H9 (cell line): ENCODE measurements at regions not wholly inside any gene's neighbourhood (a gene's known extent, or its start where the extent isn't known, plus 50 kb on each side); places are given as distances from the start of the nearest gene placed in this dataset.

Experiments used
- DNase-seq: peaks from one replicate; pipeline ENCODE4 v3.0.0-alpha.2; 2017
- H2AFZ ChIP-seq: one replicate; pipeline ENCODE4 v1.6.1; 2013; ENCODE audit warnings: mild to moderate bottlenecking, low read length, control low read depth, moderate library complexity
- H2AK5ac ChIP-seq: 2 replicates; pipeline ENCODE4 v1.6.1; 2013; ENCODE audit warnings: low read length, control low read depth, mixed read lengths; ENCODE audit not compliant: insufficient read length
- H2BK120ac ChIP-seq: one replicate; pipeline ENCODE4 v1.6.1; 2013; ENCODE audit warnings: low read depth, mild to moderate bottlenecking, low read length, control low read depth, inconsistent platforms; ENCODE audit not compliant: poor library complexity, severe bottlenecking
- H2BK12ac ChIP-seq: 2 replicates; pipeline ENCODE4 v1.6.1; 2013; ENCODE audit warnings: low read length, control low read depth, mixed read lengths, low read depth; ENCODE audit not compliant: insufficient read length
- H2BK15ac ChIP-seq: 2 replicates; pipeline ENCODE4 v1.6.1; 2013; ENCODE audit warnings: low read depth, low read length, control low read depth
- H2BK20ac ChIP-seq: one replicate; pipeline ENCODE4 v1.6.1; 2013; ENCODE audit warnings: low read depth, mild to moderate bottlenecking, low read length, control low read depth, inconsistent platforms; ENCODE audit not compliant: poor library complexity, severe bottlenecking
- H2BK5ac ChIP-seq: 2 replicates; pipeline ENCODE4 v1.6.1; 2013; ENCODE audit warnings: low read length, control low read depth, mixed read lengths; ENCODE audit not compliant: insufficient read length
- H3K14ac ChIP-seq: 2 replicates; pipeline ENCODE4 v1.6.1; 2013; ENCODE audit warnings: low read length, control low read depth; ENCODE audit not compliant: insufficient read depth
- H3K18ac ChIP-seq: 2 replicates; pipeline ENCODE4 v1.6.1; 2013; ENCODE audit warnings: low read depth, mild to moderate bottlenecking, mixed read lengths, low read length, control low read depth; ENCODE audit not compliant: insufficient read length
- H3K23ac ChIP-seq: 2 replicates; pipeline ENCODE4 v1.6.1; 2013; ENCODE audit warnings: low read length, control low read depth, mixed read lengths, low read depth; ENCODE audit not compliant: insufficient read length
- H3K23me2 ChIP-seq: 2 replicates; pipeline ENCODE4 v1.6.1; 2013; ENCODE audit warnings: low read depth, mild to moderate bottlenecking, mixed read lengths, low read length, control low read depth; ENCODE audit not compliant: insufficient read length, poor library complexity, severe bottlenecking
- H3K27ac ChIP-seq: 2 replicates; pipeline ENCODE4 v1.5.1; 2013; ENCODE audit warnings: low read length, control low read depth, mixed read lengths, low read depth; ENCODE audit not compliant: insufficient read length
- H3K27me3 ChIP-seq: 2 replicates; pipeline ENCODE4 v1.6.1; 2013; ENCODE audit warnings: low read length, control low read depth, inconsistent platforms; ENCODE audit not compliant: insufficient read depth
- H3K4ac ChIP-seq: 2 replicates; pipeline ENCODE4 v1.6.1; 2013; ENCODE audit warnings: low read depth, mild to moderate bottlenecking, control low read depth, inconsistent platforms, low read length, moderate library complexity
- H3K4me1 ChIP-seq: 2 replicates; pipeline ENCODE4 v1.6.1; 2013; ENCODE audit warnings: low read length, control low read depth, inconsistent platforms; ENCODE audit not compliant: insufficient read depth
- H3K4me2 ChIP-seq: 2 replicates; pipeline ENCODE4 v1.6.1; 2013; ENCODE audit warnings: low read length, control low read depth, mixed read lengths; ENCODE audit not compliant: insufficient read length, insufficient read depth
- H3K56ac ChIP-seq: 2 replicates; pipeline ENCODE4 v1.6.1; 2013; ENCODE audit warnings: low read depth, mild to moderate bottlenecking, mixed read lengths, low read length, control low read depth; ENCODE audit not compliant: insufficient read length
- H3K79me1 ChIP-seq: 2 replicates; pipeline ENCODE4 v1.6.1; 2013; ENCODE audit warnings: low read depth, mild to moderate bottlenecking, moderate library complexity, low read length, control low read depth, inconsistent platforms; ENCODE audit not compliant: insufficient read depth, poor library complexity, severe bottlenecking
- H3K79me2 ChIP-seq: 2 replicates; pipeline ENCODE4 v1.6.1; 2013; ENCODE audit warnings: low read length, control low read depth, inconsistent platforms; ENCODE audit not compliant: insufficient read depth
- H3K9ac ChIP-seq: 2 replicates; pipeline ENCODE4 v1.6.1; 2013; ENCODE audit warnings: low read length, control low read depth, mixed read lengths; ENCODE audit not compliant: insufficient read length; ENCODE audit errors: extremely low read depth
- H3K9me3 ChIP-seq: one replicate; pipeline ENCODE4 v1.6.1; 2013; ENCODE audit warnings: low read depth, low read length, inconsistent platforms; ENCODE audit not compliant: control insufficient read depth
- H3T11ph ChIP-seq: one replicate; pipeline ENCODE4 v1.6.1; 2013; ENCODE audit warnings: mild to moderate bottlenecking, low read length, control low read depth, inconsistent platforms
- H4K20me1 ChIP-seq: one replicate; pipeline ENCODE4 v1.6.1; 2013; ENCODE audit not compliant: control insufficient read depth, insufficient read length, insufficient read depth
- H4K5ac ChIP-seq: 2 replicates; pipeline ENCODE4 v1.6.1; 2013; ENCODE audit warnings: low read depth, mild to moderate bottlenecking, mixed read lengths, low read length, control low read depth; ENCODE audit not compliant: insufficient read length
- H4K8ac ChIP-seq: replicated peaks from 2 replicates; pipeline ENCODE4 v1.6.1; 2013; ENCODE audit warnings: low read length, control low read depth, mixed read lengths, low read depth; ENCODE audit not compliant: insufficient read length
- H4K91ac ChIP-seq: 2 replicates; pipeline ENCODE4 v1.6.1; 2013; ENCODE audit warnings: low read depth, mild to moderate bottlenecking, moderate library complexity, mixed read lengths, low read length, control low read depth; ENCODE audit not compliant: insufficient read length
- H3K27ac Mint-ChIP-seq, 3 experiments: 2 replicates in 2 of 3; 3 replicates in 1 of 3; pipeline ENCODE4 v1.8.0; 2020 to 2021; ENCODE audit warnings: mixed read lengths in 3 of 3, mild to moderate bottlenecking in 1 of 3, moderate library complexity in 1 of 3
- H3K27me3 Mint-ChIP-seq: 2 replicates; pipeline ENCODE4 v1.8.0; 2021; ENCODE audit warnings: low read depth, mild to moderate bottlenecking, moderate library complexity, mixed read lengths
- H3K36me3 Mint-ChIP-seq, 3 experiments: 2 replicates in 2 of 3; 3 replicates in 1 of 3; pipeline ENCODE4 v1.8.0; 2020 to 2021; ENCODE audit warnings: low read depth in 3 of 3, mixed read lengths in 3 of 3; ENCODE audit not compliant: insufficient read depth in 1 of 3
- H3K4me1 Mint-ChIP-seq, 2 experiments: 2 replicates each; pipeline ENCODE4 v1.8.0; 2020; ENCODE audit warnings: mixed read lengths in 2 of 2
- H3K4me3 Mint-ChIP-seq, 2 experiments: 2 replicates in 1 of 2; 3 replicates in 1 of 2; pipeline ENCODE4 v1.8.0; 2020 to 2021; ENCODE audit warnings: mild to moderate bottlenecking in 2 of 2, mixed read lengths in 2 of 2, moderate library complexity in 1 of 2
- H3K9me3 Mint-ChIP-seq, 2 experiments: 2 replicates in 1 of 2; 3 replicates in 1 of 2; pipeline ENCODE4 v1.8.0; 2020; ENCODE audit warnings: mild to moderate bottlenecking in 2 of 2, mixed read lengths in 2 of 2, moderate library complexity in 1 of 2
- CTCF ChIP-seq: fragments of 200-600 bp; sonication (generic); conservative IDR thresholded peaks from 3 replicates; pipeline ENCODE4 v1.8.0; 2021; ENCODE audit warnings: antibody characterized with exemption, mild to moderate bottlenecking
- WGBS: extraction: QIAGEN DNeasy Blood & Tissue Kit; methylation state at CpG from one replicate; pipeline ENCODE4 v1.1.7; 2013; ENCODE audit warnings: missing lambda C conversion rate, low lambda C conversion rate, mixed read lengths; ENCODE audit not compliant: insufficient read length; ENCODE audit errors: extremely low coverage; 5-methylcytosine and 5-hydroxymethylcytosine counted together

- Histone ChIP-seq H3K56ac (no peak overlapping the region), H2AFZ (no peak overlapping the region), H2BK15ac (no peak overlapping the region), H3K27me3 (no peaks in the 10 kb centered on the region), H2AK5ac (no peak overlapping the region), H2BK20ac (no peak overlapping the region), H4K5ac (no peak overlapping the region), H3K79me1 (no peaks in the 10 kb centered on the region), H3K14ac (no peak overlapping the region), H3K79me2 (no peaks in the 10 kb centered on the region), H4K8ac (no peak overlapping the region), H4K20me1 (no peaks in the 10 kb centered on the region), H3K18ac (no peak overlapping the region), H3K4ac (no peak overlapping the region), H3K23me2 (no peaks in the 10 kb centered on the region), H2BK120ac (no peak overlapping the region), H3K27ac (no peak overlapping the region), H3K4me2 (no peak overlapping the region), H3T11ph (no peak overlapping the region), H4K91ac (no peak overlapping the region), H3K9ac (no peak overlapping the region), H2BK12ac (no peak overlapping the region), H3K4me1 (no peaks in the 10 kb centered on the region), H2BK5ac (no peak overlapping the region), H3K23ac (no peak overlapping the region), H3K9me3 (no peaks in the 10 kb centered on the region)
- Mint-ChIP-seq H3K9me3 (no peaks in the 10 kb centered on the region), H3K27ac (peak overlapping the region in 1 of 3 experiments; percentile 95; a peak in 1 of 7 replicates), H3K36me3 (no peaks in the 10 kb centered on the region), H3K4me1 (peaks cover 0 to 4% of the 10 kb centered on the region in 2 experiments; a peak in 1 of 4 replicates), H3K4me3 (no peak overlapping the region), H3K27me3 (no peaks in the 10 kb centered on the region)
- DNase-seq, result no peak
- no CpG with 5 or more reads among the region's 12 CpGs for WGBS
- no peak for TF ChIP-seq CTCF
Observed at GRCh38 chr1:195325181-195325580, 1283.1 kb downstream of the KCNT2 start.
